Endothelial cell of umbilical vein (primary cell): ENCODE measurements at regions not wholly inside any gene's neighbourhood (a gene's known extent, or its start where the extent isn't known, plus 50 kb on each side); places are given as distances from the start of the nearest gene placed in this dataset.

Experiments used
- BruUV-seq: library from RNA; stranded (reverse); fragments of 400-500 nt; replicated peaks from 2 replicates; lab custom pipeline; 2021; lab: Mats Ljungman, UMichigan
- CTCF ChIA-PET: fragments of 300-600, 350-600 bp; sonication (Branson Sonifier 250); formaldehyde crosslinking; loops from one replicate; lab custom pipeline; 2021; ENCODE audit warnings: antibody characterized with exemption, inconsistent platforms; lab: Charles Lee
- POLR2A ChIA-PET: fragments of 300-600, 350-600 bp; sonication (Branson Sonifier 250); formaldehyde crosslinking; loops from one replicate; lab custom pipeline; 2021; ENCODE audit warnings: antibody characterized with exemption, inconsistent platforms; lab: Charles Lee
- DNase-seq: peaks from one replicate; pipeline ENCODE4 v3.0.0-alpha.2; 2011; ENCODE audit warnings: low read depth, low spot score
- FAIRE-seq: peaks from 2 replicates; lab custom pipeline; 2011; peaks lifted over from hg19 to GRCh38; lab: Jason Lieb, UNC
- H2AFZ ChIP-seq: 2 replicates; pipeline ENCODE4 v1.6.0; 2012; ENCODE audit warnings: low read depth, low read length, control low read depth, inconsistent platforms
- H3K27ac ChIP-seq: 2 replicates; pipeline ENCODE4 v1.5.1; 2011; ENCODE audit warnings: low read depth, mild to moderate bottlenecking, control low read depth, low read length, moderate library complexity; ENCODE audit not compliant: insufficient read depth
- H3K27me3 ChIP-seq, 2 experiments: 2 replicates each; pipeline versions ENCODE4 v1.6.0 to v1.6.1; 2011; ENCODE audit warnings: low read length in 2 of 2, mixed read lengths in 1 of 2; ENCODE audit not compliant: control insufficient read depth in 2 of 2, insufficient read depth in 2 of 2
- H3K36me3 ChIP-seq, 2 experiments: 2 replicates in 1 of 2; 3 replicates in 1 of 2; pipeline ENCODE4 v1.5.1; 2011; ENCODE audit warnings: low read length in 2 of 2, mild to moderate bottlenecking in 1 of 2, moderate library complexity in 1 of 2; ENCODE audit not compliant: control insufficient read depth in 2 of 2, insufficient read depth in 2 of 2; ENCODE audit errors: extremely low read depth in 1 of 2
- H3K4me1 ChIP-seq: 3 replicates; pipeline ENCODE4 v1.5.1; 2011; ENCODE audit warnings: mild to moderate bottlenecking, low read length; ENCODE audit not compliant: control insufficient read depth, insufficient read depth; ENCODE audit errors: extremely low read depth
- H3K4me2 ChIP-seq: 2 replicates; pipeline ENCODE4 v1.6.1; 2011; ENCODE audit warnings: low read length, control low read depth, mixed read lengths; ENCODE audit not compliant: insufficient read depth
- H3K4me3 ChIP-seq, 3 experiments: fragments of 200-600 bp in 1 of 3; sonication (generic), shearing (Covaris generic) in 1 of 3; replicated peaks in 1 of 3; 2 replicates each; pipeline ENCODE4 v1.5.1; 2011 to 2016; ENCODE audit warnings: control low read depth in 3 of 3, low read length in 3 of 3, mild to moderate bottlenecking in 2 of 3, inconsistent platforms in 1 of 3, low read depth in 1 of 3, moderate library complexity in 1 of 3; ENCODE audit not compliant: insufficient read depth in 1 of 3
- H3K79me2 ChIP-seq: 2 replicates; pipeline ENCODE4 v1.6.0; 2012; ENCODE audit warnings: low read length, inconsistent platforms; ENCODE audit not compliant: control insufficient read depth, insufficient read depth
- H3K9ac ChIP-seq: replicated peaks from 2 replicates; pipeline ENCODE3; 2011; ENCODE audit warnings: low read length, control low read depth; ENCODE audit not compliant: insufficient read depth; ENCODE audit errors: extremely low read depth
- H3K9me1 ChIP-seq: replicated peaks from 3 replicates; pipeline ENCODE4 v1.6.0; 2011; ENCODE audit warnings: mild to moderate bottlenecking, low read length; ENCODE audit not compliant: control insufficient read depth, insufficient read depth; ENCODE audit errors: extremely low read depth
- H3K9me3 ChIP-seq: replicated peaks from 2 replicates; pipeline ENCODE4 v1.5.1; 2012; ENCODE audit warnings: low read length, inconsistent platforms; ENCODE audit not compliant: control insufficient read depth, insufficient read depth
- H4K20me1 ChIP-seq: replicated peaks from 2 replicates; pipeline ENCODE3; 2011; ENCODE audit warnings: mild to moderate bottlenecking, low read length; ENCODE audit not compliant: control insufficient read depth, insufficient read depth; ENCODE audit errors: extremely low read depth
- CTCF ChIP-seq, 2 donors: IDR thresholded peaks; 1 replicate in 1 of 2; 2 replicates in 1 of 2; pipeline ENCODE4 v1.5.1; 2011; ENCODE audit warnings: low read length in 2 of 2, mild to moderate bottlenecking in 2 of 2, moderate library complexity in 2 of 2, control low read depth in 1 of 2, inconsistent platforms in 1 of 2, low read depth in 1 of 2; ENCODE audit not compliant: insufficient read depth in 1 of 2; ENCODE audit errors: extremely low read depth in 1 of 2
- EZH2 ChIP-seq: IDR thresholded peaks from 2 replicates; pipeline ENCODE4 v1.6.1; 2012; ENCODE audit warnings: borderline replicate concordance, low read depth, mild to moderate bottlenecking, moderate library complexity, low read length, inconsistent platforms; ENCODE audit not compliant: severe bottlenecking
- FOS ChIP-seq: IDR thresholded peaks from 2 replicates; pipeline ENCODE4 v1.6.1; 2011; ENCODE audit warnings: mild to moderate bottlenecking, low read length, moderate library complexity, borderline replicate concordance; ENCODE audit not compliant: insufficient read depth
- GATA2 ChIP-seq: IDR thresholded peaks from 2 replicates; pipeline ENCODE4 v1.7.0; 2011; ENCODE audit warnings: low read depth, mild to moderate bottlenecking, moderate library complexity, mixed read lengths, low read length; ENCODE audit not compliant: insufficient read length, insufficient read depth
- JUN ChIP-seq: IDR thresholded peaks from 2 replicates; pipeline ENCODE4 v1.6.1; 2011; ENCODE audit warnings: borderline replicate concordance, low read depth; ENCODE audit not compliant: insufficient read length, insufficient read depth
- MYC ChIP-seq: IDR thresholded peaks from one replicate; pipeline ENCODE4 v1.6.1; 2011; ENCODE audit warnings: mild to moderate bottlenecking, low read depth, low read length
- POLR2A ChIP-seq: IDR thresholded peaks from 2 replicates; pipeline ENCODE4 v1.6.1; 2012; ENCODE audit warnings: low read depth, mild to moderate bottlenecking, control low read depth, low read length
- POLR2AphosphoS5 ChIP-seq: IDR thresholded peaks from 2 replicates; pipeline ENCODE4 v1.6.1; 2012; ENCODE audit warnings: low read depth, mild to moderate bottlenecking, control low read depth, low read length, moderate library complexity; ENCODE audit not compliant: insufficient read depth
- dilution Hi-C: fragments of 300-500 bp; cut with MboI; formaldehyde crosslinking; loops from one replicate; pipeline ENCODE4 v1.15.0; 2019; ENCODE audit warnings: low sequenced_read_pairs; ENCODE audit not compliant: extremely low pct_ligation_motif_present
- intact Hi-C: fragments of 100-400 bp; cut with micrococcal nuclease; formaldehyde crosslinking; loops from one replicate; pipeline ENCODE4 v1.10.0; 2022
- TF ChIP-seq, protein P1 (sequence below): IDR thresholded peaks from 2 replicates; pipeline ENCODE4 v1.6.1; 2011; ENCODE audit not compliant: insufficient read depth, insufficient read length

- DNase-seq (no peak), FAIRE-seq (peak; percentile 74)
- Histone ChIP-seq H3K36me3 (no peaks in the 10 kb centered on the region), H3K27me3 (peaks cover 10 to 32% of the 10 kb centered on the region in 2 experiments), H3K9me1 (no peaks in the 10 kb centered on the region), H3K9ac (peak overlapping the region; percentile 72), H4K20me1 (no peaks in the 10 kb centered on the region), H3K4me3 (peak overlapping the region; percentile 45 to 69 (median 57)), H2AFZ (peak overlapping the region; percentile 99), H3K79me2 (no peaks in the 10 kb centered on the region), H3K4me1 (peaks cover 9% of the 10 kb centered on the region), H3K9me3 (no peaks in the 10 kb centered on the region), H3K4me2 (peak overlapping the region; percentile 89), H3K27ac (peak overlapping the region; percentile 57)
- BruUV-seq, result no TSS peak
- dilution Hi-C loops, result no loop called here
- TF ChIP-seq EZH2 (no peak), FOS (peak; percentile 37)
- ChIA-PET CTCF (interaction anchor here (1.2 to 2.5 kb wide), 4 partner anchors 15 to 125 kb away, joined by 3 to 18 read pairs (median 4); no protein-coding TSS in a partner anchor), POLR2A (interaction anchor here (0.6 to 0.7 kb wide), 3 partner anchors 10 to 1160 kb away, joined by 3 read pairs; no protein-coding TSS in a partner anchor)
- intact Hi-C loops, result loop anchor here (1.0 kb wide), 2 partner anchors 21 to 203 kb away; partner anchors contain the start of gene ABHD5
Observed at GRCh38 chr3:43893727-43894126, 203.0 kb downstream of the ABHD5 start.

DNA sequence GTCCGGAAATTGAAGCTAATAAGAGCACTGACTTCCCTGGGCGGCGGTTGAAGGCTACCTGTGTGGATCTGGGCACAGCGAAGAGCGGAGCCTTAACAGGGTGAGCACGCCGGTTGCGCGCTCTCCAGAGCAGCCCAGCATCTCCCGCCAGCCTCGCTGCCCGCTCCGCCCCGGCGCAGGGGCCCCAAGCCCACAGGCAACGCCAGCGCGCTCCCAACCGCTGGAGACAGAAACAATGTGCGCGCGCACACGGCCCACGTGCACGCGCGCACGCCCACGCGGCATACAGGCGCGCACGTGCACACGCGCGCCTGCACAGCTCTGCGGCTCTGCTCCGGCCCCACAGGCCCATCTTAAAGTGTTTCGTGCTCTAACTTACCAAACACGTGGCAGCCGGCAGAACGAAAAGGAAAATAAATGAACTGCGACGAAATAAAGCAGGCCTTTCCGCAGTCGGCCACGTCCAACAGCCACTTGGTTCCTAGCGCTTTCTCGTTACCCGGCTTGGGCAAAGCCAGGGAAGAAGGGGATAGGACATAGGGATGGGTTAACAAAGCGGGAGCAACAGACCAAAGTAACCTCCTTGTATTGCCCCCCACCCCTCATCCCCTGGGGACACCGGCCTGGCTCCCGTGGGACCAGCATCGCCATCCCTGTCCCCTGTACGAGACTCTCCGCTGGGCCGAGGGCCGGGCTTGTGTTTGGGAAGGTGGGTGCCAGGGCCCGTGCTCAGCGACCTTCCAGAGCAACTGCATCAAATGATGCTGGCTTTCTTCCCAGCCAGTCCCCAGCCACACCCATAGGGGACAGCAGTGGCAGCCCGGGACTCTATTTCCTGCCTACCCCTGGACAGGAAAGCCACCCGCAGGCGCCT, 203.7 kb downstream of the ABHD5 start:
- Histone ChIP-seq H3K4me2 (peak overlapping the region; percentile 89), H4K20me1 (no peaks in the 10 kb centered on the region)
- no TSS peak for BruUV-seq

More for the DNA sequence above, 203.7 kb downstream of the ABHD5 start:
- TF ChIP-seq GATA2, result no peak
- TF ChIP-seq MYC, result no peak
- TF ChIP-seq JUN, result no peak
- TF ChIP-seq POLR2A, result no peak
- TF ChIP-seq POLR2AphosphoS5, result peak; percentile 33
- TF ChIP-seq CTCF (IDR thresholded peaks at IDR 0.05; ENCODE audit: extremely low read depth in 1 of 2, insufficient read depth in 1 of 2, low read depth in 1 of 2, low read length in 2 of 2), result no peak
- TF ChIP-seq, protein P1, sequence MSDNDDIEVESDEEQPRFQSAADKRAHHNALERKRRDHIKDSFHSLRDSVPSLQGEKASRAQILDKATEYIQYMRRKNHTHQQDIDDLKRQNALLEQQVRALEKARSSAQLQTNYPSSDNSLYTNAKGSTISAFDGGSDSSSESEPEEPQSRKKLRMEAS, result peak; percentile 89
- TF ChIP-seq EZH2, result no peak
- TF ChIP-seq FOS, result no peak
- Histone ChIP-seq H3K79me2 (no peaks in the 10 kb centered on the region), H3K9me3 (no peaks in the 10 kb centered on the region), H3K36me3 (no peaks in the 10 kb centered on the region), H3K27me3 (peaks cover 10 to 30% of the 10 kb centered on the region in 2 experiments), H3K4me1 (peaks cover 9% of the 10 kb centered on the region), H3K9ac (peak overlapping the region; percentile 72), H3K27ac (peak overlapping the region; percentile 57), H3K9me1 (no peaks in the 10 kb centered on the region), H2AFZ (peak overlapping the region; percentile 99), H3K4me3 (peak overlapping the region; percentile 45 to 69 (median 57))
- ChIA-PET POLR2A (interaction anchor here (0.6 to 0.7 kb wide), 3 partner anchors 11 to 1159 kb away, joined by 3 read pairs; no protein-coding TSS in a partner anchor), CTCF (interaction anchor here (1.2 to 2.5 kb wide), 5 partner anchors 16 to 125 kb away, joined by 3 to 18 read pairs (median 5); no protein-coding TSS in a partner anchor)
- intact Hi-C loops (loop anchor here (1.0 kb wide), 1 partner anchor 22 kb away; no protein-coding TSS in a partner anchor), dilution Hi-C loops (no loop called here)
- no peak for FAIRE-seq
- DNase-seq, result peak; percentile 77
